ENCODE measurements at regions not wholly inside any gene's neighbourhood (a gene's known extent, or its start where the extent isn't known, plus 50 kb on each side); places are given as distances from the start of the nearest gene placed in this dataset.

GRCh38 chr2:121096611-121097010 is 188.4 kb downstream of the TFCP2L1 start:
- no peak for DNase-seq (ENCODE audit: low read depth)

- DNase-seq (ENCODE audit: low read depth) = no peak
Measured at GRCh38 chr2:121098556-121098955, 186.4 kb downstream of the TFCP2L1 start.

- DNase-seq (ENCODE audit: low read depth) = no peak
Measured at GRCh38 chr2:121099329-121100290, 185.4 kb downstream of the TFCP2L1 start.

- no peak for DNase-seq (ENCODE audit: low read depth)
Measured at GRCh38 chr2:121101093-121101715, 183.8 kb downstream of the TFCP2L1 start.

GRCh38 chr2:121102941-121103340 is 182.1 kb downstream of the TFCP2L1 start:
- no peak for DNase-seq (ENCODE audit: low read depth)

GRCh38 chr2:121103960-121104359 is 181.0 kb downstream of the TFCP2L1 start:
- DNase-seq (ENCODE audit: low read depth) = no peak

GRCh38 chr2:121104721-121105141 is 180.3 kb downstream of the TFCP2L1 start:
- no peak for DNase-seq (ENCODE audit: low read depth)

- no peak for DNase-seq (ENCODE audit: low read depth)
Measured at GRCh38 chr2:121110924-121111323, 174.1 kb downstream of the TFCP2L1 start.

- DNase-seq (ENCODE audit: low read depth) = no peak
Measured at GRCh38 chr2:121118951-121119350, 166.1 kb downstream of the TFCP2L1 start.

- DNase-seq (ENCODE audit: low read depth) = no peak
Measured at GRCh38 chr2:121120411-121120810, 164.6 kb downstream of the TFCP2L1 start.

GRCh38 chr2:121120991-121121390 is 164.0 kb downstream of the TFCP2L1 start:
- no peak for DNase-seq (ENCODE audit: low read depth)

GRCh38 chr2:121121661-121122060 is 163.3 kb downstream of the TFCP2L1 start:
- DNase-seq (ENCODE audit: low read depth) = no peak

- no peak for DNase-seq (ENCODE audit: low read depth)
Measured at GRCh38 chr2:121123268-121123667, 161.7 kb downstream of the TFCP2L1 start.

- no peak for DNase-seq (ENCODE audit: low read depth)
Measured at GRCh38 chr2:121124330-121124729, 160.7 kb downstream of the TFCP2L1 start.

GRCh38 chr2:121125350-121125749 is 159.7 kb downstream of the TFCP2L1 start:
- DNase-seq (ENCODE audit: low read depth) = no peak

GRCh38 chr2:121128741-121129659 is 156.0 kb downstream of the TFCP2L1 start:
- DNase-seq (ENCODE audit: low read depth) = no peak

GRCh38 chr2:121129692-121130091 is 155.3 kb downstream of the TFCP2L1 start:
- no peak for DNase-seq (ENCODE audit: low read depth)

- no peak for DNase-seq (ENCODE audit: low read depth)
Measured at GRCh38 chr2:121130301-121130850, 154.6 kb downstream of the TFCP2L1 start.

- no peak for DNase-seq (ENCODE audit: low read depth)
Measured at GRCh38 chr2:121131375-121131774, 153.6 kb downstream of the TFCP2L1 start.

- DNase-seq (ENCODE audit: low read depth) = no peak
Measured at GRCh38 chr2:121132054-121132761, 152.8 kb downstream of the TFCP2L1 start.

- DNase-seq (ENCODE audit: low read depth) = no peak
Measured at GRCh38 chr2:121132762-121133107, 152.3 kb downstream of the TFCP2L1 start.
